GM04504 (cell line): ENCODE measurements at regions not wholly inside any gene's neighbourhood (a gene's known extent, or its start where the extent isn't known, plus 50 kb on each side); places are given as distances from the start of the nearest gene placed in this dataset.
A peak's percentile ranks its signal among the peaks of the same experiment; 100 is the strongest.

Experiments used
- DNase-seq: peaks from one replicate; pipeline ENCODE4 v3.0.0-alpha.2; 2012; ENCODE audit warnings: low read depth

- no peak for DNase-seq
These were observed 251.8 kb upstream of the CDH9 start for GRCh38 chr5:27290172-27290571.

DNA sequence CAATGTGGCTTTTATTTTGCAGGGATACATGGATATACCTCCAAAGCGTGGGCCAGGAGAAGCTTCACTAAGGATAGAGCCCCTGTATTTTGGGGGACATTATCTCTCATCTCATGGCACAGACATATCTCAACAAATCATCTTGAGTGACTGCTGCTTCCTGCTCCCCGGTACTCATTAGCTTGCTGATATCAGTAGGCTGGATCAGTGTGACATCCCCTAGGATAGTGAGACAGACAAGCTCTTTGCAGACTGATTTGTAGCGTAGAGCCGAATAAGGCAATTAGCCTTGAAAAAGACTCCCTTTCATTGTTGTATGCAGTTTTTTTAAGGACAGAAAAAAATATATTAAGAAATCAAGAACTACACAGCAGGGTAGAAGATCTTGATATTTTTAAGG, 237.7 kb upstream of the CDH9 start:
- no peak for DNase-seq

DNA sequence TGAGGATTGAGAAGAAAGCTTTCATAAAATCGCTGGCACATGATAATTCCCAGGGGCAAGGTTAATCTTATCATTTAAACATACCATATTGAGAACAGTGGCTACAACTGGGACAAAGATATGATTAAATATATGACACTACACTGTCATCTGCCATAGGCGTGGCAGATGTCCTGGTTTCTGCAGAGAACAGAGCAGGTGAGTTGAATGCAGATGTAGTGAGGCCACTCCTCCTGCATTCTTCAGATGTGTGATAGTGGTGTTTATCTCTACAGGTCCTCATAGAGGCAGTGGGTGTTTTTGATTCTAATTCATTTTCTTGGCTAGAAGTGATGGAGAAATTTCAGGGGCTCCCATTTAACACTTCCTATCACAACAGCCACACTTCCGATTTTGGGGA, 237.0 kb upstream of the CDH9 start:
- DNase-seq: no peak

DNA sequence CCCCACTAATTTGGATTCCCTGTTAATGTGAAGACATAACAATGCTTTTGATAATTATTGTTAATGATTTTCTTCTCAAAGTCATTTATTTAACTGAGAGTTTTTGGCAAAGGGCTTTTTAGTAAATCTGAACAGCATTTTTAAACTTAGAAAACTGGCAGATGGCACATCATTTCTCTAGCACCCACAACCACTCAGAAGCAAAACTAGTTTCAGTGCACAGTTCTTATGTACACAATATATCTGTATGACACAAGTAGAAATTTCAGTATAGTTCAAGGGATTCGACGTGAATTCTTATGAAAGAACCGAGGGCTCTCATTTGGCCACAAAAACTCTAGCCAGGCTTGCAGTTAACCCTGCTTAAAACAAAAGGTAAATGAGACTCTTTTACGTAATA, 231.4 kb upstream of the CDH9 start:
- DNase-seq: no peak

DNA sequence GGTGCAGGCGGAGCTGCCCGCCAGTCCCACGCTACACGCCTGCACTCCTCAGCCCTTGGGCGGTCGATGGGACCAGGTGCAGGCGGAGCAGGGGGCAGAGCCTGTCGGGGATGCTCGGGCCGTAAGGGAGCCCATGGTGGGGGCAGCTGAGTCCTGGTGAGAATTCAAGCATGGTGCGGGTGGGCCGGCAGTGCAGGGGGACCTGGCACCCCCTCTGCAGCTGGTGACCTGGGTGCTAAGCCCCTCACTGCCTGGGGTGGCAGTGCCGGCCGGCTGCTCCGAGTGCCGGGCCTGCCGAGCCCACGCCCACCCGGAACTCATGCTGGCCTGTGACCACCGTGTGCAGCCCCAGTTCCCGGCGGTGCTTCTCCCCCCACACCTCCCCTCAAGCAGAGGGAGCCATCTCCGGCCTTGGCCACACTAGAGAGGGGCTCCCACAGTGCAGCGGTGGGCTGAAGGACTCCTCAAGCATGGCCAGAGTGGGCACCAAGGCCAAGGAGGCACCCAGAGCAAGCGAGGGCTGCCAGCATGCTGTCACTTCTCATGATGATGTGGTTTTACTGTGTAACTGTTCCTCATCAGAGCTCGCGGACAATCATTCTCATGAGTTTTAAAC, 228.9 kb upstream of the CDH9 start:
- DNase-seq: no peak

DNA sequence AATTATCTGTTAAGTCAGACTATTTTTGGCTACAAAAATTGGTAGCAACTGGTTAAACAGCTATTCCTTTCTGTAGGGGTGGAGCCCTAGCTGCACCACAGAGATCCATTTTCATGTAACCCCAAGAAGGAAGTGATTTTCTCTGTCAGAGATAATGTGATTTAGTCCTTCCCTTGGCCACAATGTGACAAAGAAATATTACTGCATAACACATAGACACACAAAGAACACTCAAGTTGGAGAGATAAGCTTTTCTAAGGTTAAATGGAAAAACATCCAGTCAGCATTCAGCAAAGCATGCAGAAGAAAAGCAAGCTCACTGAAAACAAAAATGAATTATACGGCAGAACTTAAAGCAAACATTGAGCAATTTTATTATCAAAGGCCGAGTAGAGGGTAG, 227.8 kb upstream of the CDH9 start:
- DNase-seq: no peak

GRCh38 chr5:27257696-27258095, 219.3 kb upstream of the CDH9 start:
- DNase-seq: no peak

DNA sequence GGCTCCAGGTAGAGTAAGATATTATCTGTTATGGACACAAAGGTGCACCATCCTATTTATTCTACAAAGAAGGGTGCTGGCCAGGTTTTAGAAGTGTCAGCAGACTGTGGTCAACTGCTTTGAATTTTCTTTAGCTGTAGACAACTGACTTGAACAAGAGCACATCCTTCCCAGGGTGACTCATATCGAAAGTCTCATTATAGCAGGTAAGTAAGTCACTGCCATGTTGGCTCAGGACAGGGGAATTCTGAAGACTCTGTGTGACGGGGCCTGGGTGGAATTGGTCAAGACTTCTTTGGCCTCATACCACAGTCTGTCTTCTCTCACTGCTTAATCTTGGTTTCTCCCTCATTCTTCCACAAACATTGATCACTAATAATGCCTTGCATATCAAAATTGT, 214.5 kb upstream of the CDH9 start:
- no peak for DNase-seq

DNA sequence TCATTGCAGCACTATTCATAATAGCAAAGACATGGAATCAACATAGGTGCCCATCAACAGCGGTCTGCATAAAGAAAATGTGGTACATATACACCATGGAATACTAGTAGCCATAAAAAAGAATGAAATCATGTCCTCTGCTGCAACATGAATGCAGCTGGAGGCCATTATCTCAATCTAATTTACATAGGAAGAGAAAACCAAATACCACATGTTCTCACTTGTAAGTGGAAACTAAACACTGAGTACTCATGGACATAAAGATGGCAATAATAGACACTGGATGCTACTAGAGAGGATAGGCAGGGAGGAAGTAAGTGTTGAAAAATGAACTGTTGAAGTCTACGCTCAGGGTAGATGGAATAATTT, 203.9 kb upstream of the CDH9 start:
- DNase-seq: no peak

GRCh38 chr5:27241564-27242257, 203.3 kb upstream of the CDH9 start:
- DNase-seq: peak; percentile 92

GRCh38 chr5:27240791-27241190, 202.4 kb upstream of the CDH9 start:
- DNase-seq: no peak

DNA sequence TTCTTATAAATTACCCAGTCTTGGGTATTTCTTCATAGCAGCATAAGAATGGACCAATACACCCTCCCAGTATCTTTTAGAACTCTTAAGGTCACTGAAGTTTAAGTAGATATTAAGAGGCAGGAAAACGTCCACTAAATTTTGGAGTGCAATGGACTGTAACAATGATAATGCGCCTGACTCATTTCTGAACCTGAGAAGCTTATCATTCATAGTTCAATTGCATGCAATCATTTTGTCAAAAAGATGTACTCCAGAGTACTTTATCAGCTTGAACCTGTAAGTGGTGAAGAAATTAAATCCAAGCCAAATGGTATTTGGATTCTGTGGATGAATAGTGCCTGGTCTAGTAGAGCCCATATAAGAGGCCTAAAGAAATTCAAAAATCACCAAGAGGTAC, 196.5 kb upstream of the CDH9 start:
- no peak for DNase-seq

DNA sequence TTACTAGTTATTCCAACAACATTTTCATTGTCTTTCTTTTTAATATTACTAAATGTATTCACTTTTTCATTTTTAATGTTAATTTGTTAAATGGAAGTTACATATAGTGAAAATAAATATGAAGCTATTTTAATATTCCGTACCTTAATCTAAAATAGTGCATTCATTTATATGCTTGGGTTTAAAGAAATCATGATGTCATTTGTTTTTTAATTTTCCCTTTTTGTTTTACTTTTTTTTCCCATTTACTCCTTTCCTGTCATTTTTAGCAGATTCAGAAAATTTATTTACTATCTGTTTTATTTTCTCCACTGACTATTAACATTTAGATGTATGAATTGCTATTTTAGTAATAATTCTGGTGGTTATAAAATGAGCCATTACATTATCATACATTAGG, 183.0 kb upstream of the CDH9 start:
- no peak for DNase-seq

GRCh38 chr5:27220752-27221151, 182.4 kb upstream of the CDH9 start:
- no peak for DNase-seq

DNA sequence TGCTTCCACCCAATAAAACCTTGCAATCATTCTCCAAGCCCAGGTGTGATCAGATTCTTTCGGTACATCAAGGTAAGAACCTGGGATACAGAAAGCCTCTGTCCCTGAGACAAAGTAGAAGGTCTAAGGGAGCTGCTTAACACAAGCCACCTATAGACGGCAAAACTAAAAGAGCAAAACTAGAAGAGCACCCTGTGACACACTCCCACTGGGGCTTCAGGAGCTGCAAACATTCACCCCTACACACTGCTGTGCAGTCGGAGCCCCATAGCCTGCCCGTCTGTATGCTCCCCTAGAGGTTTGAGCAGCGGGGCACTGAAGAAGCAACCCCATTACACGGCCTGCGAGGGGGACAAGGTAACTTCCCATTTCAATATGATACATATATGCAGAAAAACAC, 179.6 kb upstream of the CDH9 start:
- DNase-seq: no peak

- DNase-seq: no peak
These were observed 179.0 kb upstream of the CDH9 start for GRCh38 chr5:27217155-27217956.

DNA sequence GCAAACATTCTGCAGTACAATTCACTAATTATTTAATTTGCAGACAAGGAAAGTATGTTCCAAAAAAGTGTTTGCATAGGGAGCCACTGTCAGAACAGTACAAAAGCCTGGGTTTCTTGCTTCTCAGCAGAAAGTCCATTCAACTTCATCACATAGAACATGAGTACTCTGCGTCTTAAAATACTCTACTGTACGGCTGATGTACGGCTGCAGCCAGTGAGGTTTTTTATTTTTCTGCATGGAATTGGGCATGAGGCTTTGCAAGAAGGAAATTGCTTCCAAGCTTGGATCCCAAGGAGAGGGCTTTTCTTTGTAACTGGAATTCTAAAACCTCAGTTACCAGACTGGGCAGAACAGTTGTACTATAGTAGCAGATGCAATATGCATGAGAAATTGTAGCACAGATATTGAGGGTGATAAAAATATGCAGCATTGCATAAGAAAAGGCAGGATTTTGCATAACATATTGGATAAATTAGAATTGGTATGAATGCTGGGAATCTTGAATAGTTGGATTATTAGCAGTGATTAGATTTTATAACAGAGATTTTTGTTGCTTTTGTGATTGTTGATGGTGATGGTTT, 178.1 kb upstream of the CDH9 start:
- no peak for DNase-seq

DNA sequence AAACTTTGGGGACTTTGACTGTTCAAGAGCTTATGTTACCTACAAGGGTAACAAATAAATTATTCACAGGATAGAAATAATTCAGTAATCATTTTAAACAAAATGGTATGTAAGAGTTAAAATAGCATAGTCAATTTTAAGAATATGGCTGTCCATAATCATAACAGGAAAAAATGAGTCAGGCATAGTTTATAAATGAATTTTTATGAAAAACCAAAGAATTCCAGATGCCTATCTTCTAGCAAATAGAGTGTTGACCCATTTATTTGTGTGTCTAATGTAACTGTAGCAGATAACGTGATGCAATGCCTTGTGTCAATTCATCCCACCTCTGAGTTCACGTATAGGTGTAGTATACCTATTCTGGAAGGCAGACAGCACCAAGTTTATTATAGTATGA, 169.7 kb upstream of the CDH9 start:
- no peak for DNase-seq

GRCh38 chr5:27191786-27192510, 153.6 kb upstream of the CDH9 start:
- no peak for DNase-seq

GRCh38 chr5:27172693-27173092, 134.3 kb upstream of the CDH9 start:
- DNase-seq: no peak

DNA sequence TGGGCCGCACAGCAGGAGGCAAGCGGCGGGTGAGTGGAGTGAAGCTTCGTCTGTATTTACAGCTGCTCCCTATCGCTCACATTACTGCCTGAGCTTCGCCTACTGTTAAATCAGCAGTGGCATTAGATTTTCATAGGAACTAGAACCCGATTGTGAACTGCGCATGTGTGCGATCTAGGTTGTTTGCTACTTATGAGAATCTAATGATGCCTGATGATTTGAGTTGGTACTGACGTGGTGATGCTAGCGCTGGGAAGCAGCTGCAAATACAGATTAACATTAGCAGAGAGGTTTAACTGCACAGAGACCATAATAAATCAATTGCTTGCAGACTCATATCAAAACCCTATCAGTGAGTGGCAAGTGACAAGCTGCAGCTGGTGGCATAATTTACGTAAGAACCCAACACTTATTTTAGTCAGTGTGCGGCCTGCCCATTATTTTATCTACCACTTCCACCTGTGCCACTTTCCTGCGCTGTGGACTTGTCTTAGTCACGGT, 133.4 kb upstream of the CDH9 start:
- no peak for DNase-seq

DNA sequence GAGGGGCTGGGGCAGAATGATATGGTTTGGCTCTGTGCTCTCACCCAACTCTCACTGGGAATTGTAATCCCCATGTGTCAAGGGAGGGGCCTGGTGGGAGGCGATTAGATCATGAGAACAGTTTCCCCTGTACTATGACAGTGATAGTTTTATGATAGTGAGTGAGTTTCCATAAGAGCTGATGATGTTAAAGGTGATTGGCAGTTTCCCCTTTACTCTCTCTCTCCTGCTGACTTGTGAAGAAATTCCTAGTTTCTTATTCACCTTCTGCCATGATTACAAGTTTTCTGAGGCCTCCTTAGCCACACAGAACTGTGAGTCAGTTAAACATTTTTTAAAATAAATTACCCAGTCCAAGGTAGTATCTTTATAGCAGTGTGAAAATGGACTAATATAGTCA, 120.4 kb upstream of the CDH9 start:
- no peak for DNase-seq
